GM13977 (cell line): ENCODE measurements at regions not wholly inside any gene's neighbourhood (a gene's known extent, or its start where the extent isn't known, plus 50 kb on each side); places are given as distances from the start of the nearest gene placed in this dataset.

Experiments
- DNase-seq: peaks from one replicate; pipeline ENCODE4 v3.0.0; 2012; ENCODE audit warnings: low spot score
- in situ Hi-C: fragments of 300-500 bp; cut with MboI; formaldehyde crosslinking; loops from one replicate; pipeline ENCODE4 v1.12.0; 2022; ENCODE audit warnings: low sequenced_read_pairs, low pct_unique_long_range_greater_than_20kb, mixed read lengths, inconsistent platforms; ENCODE audit not compliant: unreplicated experiment
- TF ChIP-seq, protein P1 (sequence below): IDR thresholded peaks from 2 replicates; pipeline ENCODE4 v1.5.1; 2012; ENCODE audit warnings: mild to moderate bottlenecking, control low read depth; ENCODE audit not compliant: insufficient read depth; ENCODE audit errors: extremely low read depth, missing control alignments

GRCh38 chr19:57053401-57053800, 66.4 kb upstream of the USP29 start:
- TF ChIP-seq, protein P1, sequence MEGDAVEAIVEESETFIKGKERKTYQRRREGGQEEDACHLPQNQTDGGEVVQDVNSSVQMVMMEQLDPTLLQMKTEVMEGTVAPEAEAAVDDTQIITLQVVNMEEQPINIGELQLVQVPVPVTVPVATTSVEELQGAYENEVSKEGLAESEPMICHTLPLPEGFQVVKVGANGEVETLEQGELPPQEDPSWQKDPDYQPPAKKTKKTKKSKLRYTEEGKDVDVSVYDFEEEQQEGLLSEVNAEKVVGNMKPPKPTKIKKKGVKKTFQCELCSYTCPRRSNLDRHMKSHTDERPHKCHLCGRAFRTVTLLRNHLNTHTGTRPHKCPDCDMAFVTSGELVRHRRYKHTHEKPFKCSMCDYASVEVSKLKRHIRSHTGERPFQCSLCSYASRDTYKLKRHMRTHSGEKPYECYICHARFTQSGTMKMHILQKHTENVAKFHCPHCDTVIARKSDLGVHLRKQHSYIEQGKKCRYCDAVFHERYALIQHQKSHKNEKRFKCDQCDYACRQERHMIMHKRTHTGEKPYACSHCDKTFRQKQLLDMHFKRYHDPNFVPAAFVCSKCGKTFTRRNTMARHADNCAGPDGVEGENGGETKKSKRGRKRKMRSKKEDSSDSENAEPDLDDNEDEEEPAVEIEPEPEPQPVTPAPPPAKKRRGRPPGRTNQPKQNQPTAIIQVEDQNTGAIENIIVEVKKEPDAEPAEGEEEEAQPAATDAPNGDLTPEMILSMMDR: no peak
- no peak for DNase-seq
- in situ Hi-C loops: no loop called here

DNA sequence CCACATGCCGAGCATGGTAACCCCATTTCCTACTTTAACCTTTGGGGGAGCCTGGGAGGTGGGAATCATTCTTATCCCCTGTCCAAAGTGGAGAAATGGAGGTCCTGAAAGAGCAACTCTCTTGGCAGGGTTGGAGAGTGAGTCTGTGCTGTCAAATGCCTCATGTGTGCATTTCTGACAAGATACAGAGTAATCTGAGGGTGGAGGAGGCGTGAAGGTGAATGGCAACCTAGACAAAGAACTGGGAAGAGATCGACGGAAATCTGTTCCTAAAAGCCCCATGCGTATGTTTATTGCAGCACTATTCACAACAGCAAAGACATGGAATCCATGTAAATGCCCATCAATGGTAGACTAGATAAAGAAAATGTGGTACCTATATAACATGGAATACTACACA, 63.8 kb upstream of the USP29 start:
- DNase-seq: no peak
- in situ Hi-C loops: no loop called here
- TF ChIP-seq, protein P1: no peak

GRCh38 chr19:57057036-57057686, 62.6 kb upstream of the USP29 start:
- DNase-seq: no peak
- TF ChIP-seq, protein P1: no peak
- in situ Hi-C loops: no loop called here

- in situ Hi-C loops: no loop called here
- TF ChIP-seq, protein P1: no peak
- DNase-seq: no peak
Observed at GRCh38 chr19:57058871-57059270, 60.9 kb upstream of the USP29 start.

GRCh38 chr19:57063070-57063469, 56.7 kb upstream of the USP29 start:
- in situ Hi-C loops: no loop called here
- TF ChIP-seq, protein P1: no peak
- DNase-seq: no peak

DNA sequence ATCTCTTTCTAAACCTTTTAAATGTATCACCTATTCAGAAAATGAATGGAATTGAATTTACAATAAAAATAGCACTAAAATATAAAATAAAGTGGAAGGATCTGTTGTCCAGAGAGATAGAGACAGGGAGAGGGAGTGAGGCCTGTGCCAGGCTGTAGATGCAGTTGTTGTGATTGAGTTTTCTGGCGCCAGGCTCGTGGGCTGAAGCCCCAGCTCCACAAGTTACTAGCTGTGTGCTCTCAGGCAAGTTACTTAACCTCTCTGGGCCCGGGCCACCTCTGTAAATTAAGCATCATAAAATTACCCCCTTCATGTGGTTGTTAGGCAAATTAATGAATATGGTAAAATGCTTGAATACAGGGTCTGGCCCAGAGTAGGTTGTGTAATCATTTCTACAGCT, 52.3 kb upstream of the USP29 start:
- TF ChIP-seq, protein P1: no peak
- in situ Hi-C loops: no loop called here
- no peak for DNase-seq
